ENCODE measurements at regions not wholly inside any gene's neighbourhood (a gene's known extent, or its start where the extent isn't known, plus 50 kb on each side); places are given as distances from the start of the nearest gene placed in this dataset.

GRCh38 chr16:50876263-50876662, 134.4 kb downstream of the CYLD start (continued):
- TF ChIP-seq IRF3 (IDR thresholded peaks at IDR 0.05; ENCODE audit: low read depth, low read length) (no peak), USF1 (IDR thresholded peaks at IDR 0.05; ENCODE audit: borderline replicate concordance, low read depth) (no peak), FOXM1 (IDR thresholded peaks at IDR 0.05; ENCODE audit: low read depth) (no peak)

- Histone ChIP-seq H3K4me2 (no peak overlapping the region), H3K9me3 (no peaks in the 10 kb centered on the region), H4K20me1 (ENCODE audit: insufficient read depth) (no peaks in the 10 kb centered on the region), H3K27me3 (ENCODE audit: insufficient read depth) (no peaks in the 10 kb centered on the region), H3K9me2 (peaks cover 3% of the 10 kb centered on the region; the same call in 1 of the 2 replicates), H3K36me3 (replicated peaks in 1 of 2; ENCODE audit: control insufficient read depth in 1 of 2, insufficient read depth in 2 of 2, low read length in 1 of 2) (no peaks in the 10 kb centered on the region), H3K4me3 (ENCODE audit: low read depth in 2 of 2, low read length in 1 of 2) (no peak overlapping the region), H2AFZ (ENCODE audit: low read depth) (no peak overlapping the region), H3K9ac (no peak overlapping the region), H3K79me2 (ENCODE audit: insufficient read depth) (no peaks in the 10 kb centered on the region), H3K27ac (ENCODE audit: low read depth in 2 of 2, low read length in 1 of 2) (no peak overlapping the region), H3K4me1 (ENCODE audit: control insufficient read depth in 1 of 2, insufficient read depth in 2 of 2, low read depth in 1 of 2, low read length in 1 of 2) (no peaks in the 10 kb centered on the region), H3F3A (replicated peaks; ENCODE audit: insufficient read depth) (no peaks in the 10 kb centered on the region)
- TF ChIP-seq CHD2 (IDR thresholded peaks at IDR 0.05; ENCODE audit: low read length, partially characterized antibody) (no peak), RAD21 (IDR thresholded peaks at IDR 0.05; ENCODE audit: low read length) (no peak), TCF12 (IDR thresholded peaks at IDR 0.05) (no peak), TEAD4 (IDR thresholded peaks at IDR 0.05; ENCODE audit: borderline replicate concordance, insufficient read depth) (no peak), JUND (IDR thresholded peaks at IDR 0.05) (no peak), SIN3A (IDR thresholded peaks at IDR 0.05; ENCODE audit: borderline replicate concordance, low read depth, low read length) (no peak), EP300 (IDR thresholded peaks at IDR 0.05; ENCODE audit: borderline replicate concordance in 1 of 2, low read depth in 1 of 2, low read length in 1 of 2) (no peak), POLR2AphosphoS5 (IDR thresholded peaks at IDR 0.05; ENCODE audit: low read depth, low read length) (no peak), ELF1 (IDR thresholded peaks at IDR 0.05) (no peak), MAX (IDR thresholded peaks at IDR 0.05; ENCODE audit: low read depth) (no peak), IRF3 (IDR thresholded peaks at IDR 0.05; ENCODE audit: low read depth, low read length) (no peak), PBX3 (IDR thresholded peaks at IDR 0.05) (no peak), EZH2phosphoT487 (IDR thresholded peaks at IDR 0.05; ENCODE audit: borderline replicate concordance, low read depth) (no peak), FOXJ3 (CRISPR knock-in tag; IDR thresholded peaks at IDR 0.05) (no peak), FOXM1 (IDR thresholded peaks at IDR 0.05; ENCODE audit: low read depth) (no peak), YY1 (IDR thresholded peaks at IDR 0.05; ENCODE audit: low read depth) (no peak)
- no peak for DNase-seq
- ChIA-PET CTCF (no interaction called here), POLR2A (no interaction called here)
Observed at GRCh38 chr16:50868577-50868976, 126.7 kb downstream of the CYLD start.

Data from SK-N-SH (cell line).